GM10266 (cell line): ENCODE measurements at regions not wholly inside any gene's neighbourhood (a gene's known extent, or its start where the extent isn't known, plus 50 kb on each side); places are given as distances from the start of the nearest gene placed in this dataset.

Experiments
- DNase-seq: peaks from one replicate; pipeline ENCODE4 v3.0.0; 2012; ENCODE audit errors: extremely low spot score
- CTCF ChIP-seq: IDR thresholded peaks from 2 replicates; pipeline ENCODE4 v1.5.1; 2012; ENCODE audit warnings: mild to moderate bottlenecking, low read depth; ENCODE audit not compliant: control insufficient read depth, insufficient read depth; ENCODE audit errors: missing control alignments

GRCh38 chr18:71899183-71899582 lies 645.0 kb downstream of the CBLN2 start:
- no peak for DNase-seq
- no peak for TF ChIP-seq CTCF

GRCh38 chr18:71887509-71887908 lies 656.6 kb downstream of the CBLN2 start:
- no peak for TF ChIP-seq CTCF
- DNase-seq: no peak

- no peak for DNase-seq
- TF ChIP-seq CTCF: no peak
Measured at GRCh38 chr18:71878226-71878625, 665.9 kb downstream of the CBLN2 start.

GRCh38 chr18:71873695-71874094 lies 670.4 kb downstream of the CBLN2 start:
- no peak for DNase-seq
- no peak for TF ChIP-seq CTCF

- no peak for TF ChIP-seq CTCF
- DNase-seq: no peak
Measured at GRCh38 chr18:71865888-71866287, 678.3 kb downstream of the CBLN2 start.

- TF ChIP-seq CTCF: no peak
Measured at GRCh38 chr18:71850602-71851001, 693.5 kb downstream of the CBLN2 start.

GRCh38 chr18:71849407-71849806 lies 694.7 kb downstream of the CBLN2 start:
- no peak for DNase-seq
- no peak for TF ChIP-seq CTCF

More at GRCh38 chr18:71850602-71851001, 693.5 kb downstream of the CBLN2 start:
- DNase-seq: no peak
